ENCODE measurements at regions not wholly inside any gene's neighbourhood (a gene's known extent, or its start where the extent isn't known, plus 50 kb on each side); places are given as distances from the start of the nearest gene placed in this dataset.
"Not testable (repeated sequence)": the region's sequence is repeated elsewhere in the genome, so short reads cannot be mapped to it uniquely, and the experiment has no call there.

DNA sequence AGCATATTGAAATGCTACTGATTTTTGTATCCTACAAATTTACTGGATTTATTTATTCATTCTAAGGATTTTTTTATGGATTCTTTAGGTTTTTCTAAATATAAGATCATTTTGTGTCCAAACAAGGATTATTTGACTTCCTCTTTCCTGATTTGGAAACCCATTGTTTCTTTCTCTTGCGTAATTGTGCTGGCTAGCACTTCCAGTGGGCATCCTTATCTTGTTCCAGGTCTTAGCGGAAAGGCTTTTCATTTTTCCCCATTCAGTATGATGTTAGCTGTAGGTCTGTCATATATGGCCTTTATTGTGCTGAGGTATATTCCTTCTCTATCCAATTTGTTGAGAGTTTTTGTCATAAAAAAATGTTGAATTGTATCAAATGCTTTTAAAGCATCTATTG is 57.2 kb upstream of the RHOJ start:
- TF ChIP-seq, protein P1, sequence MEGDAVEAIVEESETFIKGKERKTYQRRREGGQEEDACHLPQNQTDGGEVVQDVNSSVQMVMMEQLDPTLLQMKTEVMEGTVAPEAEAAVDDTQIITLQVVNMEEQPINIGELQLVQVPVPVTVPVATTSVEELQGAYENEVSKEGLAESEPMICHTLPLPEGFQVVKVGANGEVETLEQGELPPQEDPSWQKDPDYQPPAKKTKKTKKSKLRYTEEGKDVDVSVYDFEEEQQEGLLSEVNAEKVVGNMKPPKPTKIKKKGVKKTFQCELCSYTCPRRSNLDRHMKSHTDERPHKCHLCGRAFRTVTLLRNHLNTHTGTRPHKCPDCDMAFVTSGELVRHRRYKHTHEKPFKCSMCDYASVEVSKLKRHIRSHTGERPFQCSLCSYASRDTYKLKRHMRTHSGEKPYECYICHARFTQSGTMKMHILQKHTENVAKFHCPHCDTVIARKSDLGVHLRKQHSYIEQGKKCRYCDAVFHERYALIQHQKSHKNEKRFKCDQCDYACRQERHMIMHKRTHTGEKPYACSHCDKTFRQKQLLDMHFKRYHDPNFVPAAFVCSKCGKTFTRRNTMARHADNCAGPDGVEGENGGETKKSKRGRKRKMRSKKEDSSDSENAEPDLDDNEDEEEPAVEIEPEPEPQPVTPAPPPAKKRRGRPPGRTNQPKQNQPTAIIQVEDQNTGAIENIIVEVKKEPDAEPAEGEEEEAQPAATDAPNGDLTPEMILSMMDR (IDR thresholded peaks at IDR 0.05; ENCODE audit: low read depth, low read length, missing control alignments), result no peak
- in situ Hi-C loops (cut with HindIII; ENCODE audit: low sequenced_read_pairs), result no loop called here
- no peak overlapping the region for H3K4me3 ChIP-seq (ENCODE audit: low read depth, low read length)
- no peak for DNase-seq (ENCODE audit: low read depth)

DNA sequence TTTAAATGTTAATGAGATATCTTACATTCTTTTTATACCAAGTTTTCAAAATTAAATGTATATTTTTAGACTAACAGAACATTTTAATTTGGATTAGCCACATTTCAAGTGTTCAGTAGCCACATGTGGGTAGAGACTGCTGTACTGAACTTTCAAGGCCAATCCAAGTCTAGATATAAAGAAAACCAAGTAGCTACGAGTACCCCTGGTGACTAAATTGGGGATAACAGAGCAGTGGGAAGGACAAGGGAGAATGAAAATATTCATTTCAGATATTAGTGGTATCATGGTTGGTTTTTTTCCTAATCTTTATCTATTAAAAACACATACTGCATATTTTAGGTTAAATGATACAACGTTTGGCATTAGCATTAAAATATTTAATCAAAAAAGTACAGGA is 69.4 kb upstream of the RHOJ start:
- DNase-seq (ENCODE audit: low read depth), result peak; percentile 4
- TF ChIP-seq, protein P1 (IDR thresholded peaks at IDR 0.05; ENCODE audit: low read depth, low read length, missing control alignments), result peak; percentile 55
- no peak overlapping the region for H3K4me3 ChIP-seq (ENCODE audit: low read depth, low read length)
- in situ Hi-C loops (cut with HindIII; ENCODE audit: low sequenced_read_pairs), result no loop called here

DNA sequence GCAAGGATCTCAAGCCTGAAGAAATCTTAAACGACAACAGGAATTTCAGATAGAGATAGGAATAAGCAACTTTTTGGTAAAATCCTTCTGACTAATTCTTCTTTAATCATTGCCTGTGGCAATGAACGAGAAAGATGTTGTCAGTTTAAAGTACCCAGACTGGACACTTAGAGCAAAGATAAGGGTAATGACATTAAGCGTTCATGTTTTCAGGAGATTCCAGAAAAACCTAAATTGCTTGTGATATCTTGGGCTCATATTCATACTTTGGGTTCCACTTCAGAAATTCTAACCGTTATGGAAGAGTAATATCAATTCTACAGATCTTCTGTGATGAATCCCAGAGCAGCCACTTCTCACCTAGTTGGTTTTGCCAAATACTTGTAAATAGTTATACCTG is 73.7 kb upstream of the RHOJ start:
- TF ChIP-seq, protein P1 (IDR thresholded peaks at IDR 0.05; ENCODE audit: low read depth, low read length, missing control alignments), result no peak
- no peak overlapping the region for H3K4me3 ChIP-seq (ENCODE audit: low read depth, low read length)
- no peak for DNase-seq (ENCODE audit: low read depth)
- in situ Hi-C loops (cut with HindIII; ENCODE audit: low sequenced_read_pairs), result no loop called here

DNA sequence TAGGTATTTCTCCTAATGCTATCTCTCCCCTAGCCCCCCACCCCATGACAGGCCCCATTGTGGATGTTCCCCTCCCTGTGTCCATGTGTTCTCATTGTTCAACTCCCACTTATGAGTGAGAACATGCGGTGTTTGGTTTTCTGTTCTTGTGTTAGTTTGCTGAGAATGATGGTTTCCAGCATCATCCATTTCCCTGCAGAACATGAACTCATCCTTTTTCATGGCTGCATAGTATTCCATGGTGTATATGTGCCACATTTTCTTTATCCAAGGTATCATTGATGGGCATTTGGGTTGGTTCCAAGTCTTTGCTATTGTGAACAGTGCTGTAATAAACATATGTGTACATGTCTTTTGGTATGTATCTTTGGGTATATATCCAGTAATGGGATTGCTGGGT is 61.2 kb upstream of the KCNH5 start:
- in situ Hi-C loops (cut with HindIII; ENCODE audit: low sequenced_read_pairs); DNase-seq (ENCODE audit: low read depth); H3K4me3 ChIP-seq (ENCODE audit: low read depth, low read length): not testable (repeated sequence)

DNA sequence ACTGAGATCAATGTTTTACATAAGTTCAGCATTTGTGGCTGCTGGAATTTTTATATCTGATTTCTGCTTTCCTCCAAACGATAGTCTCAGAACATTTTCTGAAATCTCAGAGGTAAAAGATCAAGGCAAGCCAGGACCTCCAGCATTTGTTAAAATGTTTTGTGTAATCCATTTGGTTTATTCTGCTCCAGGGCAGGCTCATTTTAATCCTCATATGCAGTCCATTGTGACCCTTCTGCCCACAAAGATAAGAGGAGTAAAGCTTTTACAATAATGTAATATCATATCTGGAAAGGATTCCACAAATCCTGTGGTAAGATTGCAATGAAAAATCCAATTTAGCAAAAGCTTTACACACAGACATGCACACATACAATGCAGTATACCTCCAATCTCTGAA is 55.3 kb upstream of the KCNH5 start:
- in situ Hi-C loops (cut with HindIII; ENCODE audit: low sequenced_read_pairs), result no loop called here

DNA sequence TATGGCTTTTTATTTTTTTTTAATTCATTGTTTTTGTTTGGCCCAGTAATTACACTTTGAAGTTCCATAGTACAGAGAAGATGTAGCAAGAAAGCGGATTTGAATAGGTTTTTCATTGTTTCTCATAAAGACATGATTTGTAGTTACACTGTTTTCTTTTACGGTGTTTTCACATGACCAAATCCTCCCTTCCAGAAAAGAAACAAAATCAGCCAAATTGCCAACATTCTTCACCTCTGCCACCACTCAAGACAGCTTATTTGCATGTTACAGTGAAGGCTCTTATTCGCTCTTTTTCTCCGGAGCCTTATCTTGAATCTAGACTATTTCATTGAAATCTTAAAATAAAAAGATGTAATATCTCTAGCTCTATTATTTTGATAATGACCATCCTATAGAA is 50.9 kb upstream of the KCNH5 start:
- no peak overlapping the region for H3K4me3 ChIP-seq (ENCODE audit: low read depth, low read length)
- TF ChIP-seq, protein P1 (IDR thresholded peaks at IDR 0.05; ENCODE audit: low read depth, low read length, missing control alignments), result no peak
- no peak for DNase-seq (ENCODE audit: low read depth)
- in situ Hi-C loops (cut with HindIII; ENCODE audit: low sequenced_read_pairs), result no loop called here

More for the DNA sequence above, 55.3 kb upstream of the KCNH5 start:
- TF ChIP-seq, protein P1 (IDR thresholded peaks at IDR 0.05; ENCODE audit: low read depth, low read length, missing control alignments), result no peak
- no peak overlapping the region for H3K4me3 ChIP-seq (ENCODE audit: low read depth, low read length)
- DNase-seq (ENCODE audit: low read depth), result no peak
